Urinary bladder (tissue), 3 donors: ENCODE measurements at regions not wholly inside any gene's neighbourhood (a gene's known extent, or its start where the extent isn't known, plus 50 kb on each side); places are given as distances from the start of the nearest gene placed in this dataset.
"Not testable (repeated sequence)": the region's sequence is repeated elsewhere in the genome, so short reads cannot be mapped to it uniquely, and the experiment has no call there.

ENCODE experiments used
- DNase-seq: peaks from one replicate; pipeline ENCODE4 v3.0.0-alpha.2; 2015; ENCODE audit errors: extremely low spot score
- H3K27ac ChIP-seq: one replicate; pipeline ENCODE4 v1.5.1; 2013; ENCODE audit warnings: low read depth, mild to moderate bottlenecking, moderate library complexity
- H3K36me3 ChIP-seq: one replicate; pipeline ENCODE4 v1.6.1; 2013; ENCODE audit warnings: mild to moderate bottlenecking, moderate library complexity; ENCODE audit not compliant: insufficient read depth
- H3K4me1 ChIP-seq: one replicate; pipeline ENCODE4 v1.6.1; 2013; ENCODE audit warnings: mild to moderate bottlenecking, moderate library complexity; ENCODE audit not compliant: insufficient read depth
- H3K4me3 ChIP-seq: one replicate; pipeline ENCODE4 v1.5.1; 2013; ENCODE audit warnings: low read depth, low read length
- WGBS: extraction: QIAGEN DNeasy Blood & Tissue Kit; methylation state at CpG from one replicate; pipeline ENCODE4 v1.1.7; 2013; 5-methylcytosine and 5-hydroxymethylcytosine counted together
- donor health status: healthy with polysubstance abuse.
- donor health status: healthy.

- peak overlapping the region; percentile 16 for H3K4me3 ChIP-seq
- H3K4me1 ChIP-seq, result no peaks in the 10 kb centered on the region
- no peaks in the 10 kb centered on the region for H3K36me3 ChIP-seq
- H3K27ac ChIP-seq, result no peak overlapping the region
- peak; percentile 64 for DNase-seq
- 7% methylated on average over 26 of the region's 26 CpGs for WGBS
Observed at GRCh38 chr10:47165711-47166404, 134.1 kb upstream of the GDF10 start.

GRCh38 chr10:47166405-47166777 lies 133.6 kb upstream of the GDF10 start:
- H3K4me1 ChIP-seq, result no peaks in the 10 kb centered on the region
- no peak overlapping the region for H3K4me3 ChIP-seq
- 70% methylated on average over 7 of the region's 7 CpGs for WGBS
- DNase-seq, result no peak
- no peaks in the 10 kb centered on the region for H3K36me3 ChIP-seq
- no peak overlapping the region for H3K27ac ChIP-seq

- H3K36me3 ChIP-seq, H3K4me3 ChIP-seq, H3K27ac ChIP-seq, DNase-seq, H3K4me1 ChIP-seq: not testable (repeated sequence)
- 65% methylated on average over 17 of the region's 17 CpGs for WGBS
Observed at GRCh38 chr10:47166808-47167581, 133.0 kb upstream of the GDF10 start.

GRCh38 chr10:47167591-47167990 lies 132.4 kb upstream of the GDF10 start:
- no peaks in the 10 kb centered on the region for H3K36me3 ChIP-seq
- no peak for DNase-seq
- no peaks in the 10 kb centered on the region for H3K4me1 ChIP-seq
- H3K27ac ChIP-seq, result no peak overlapping the region
- WGBS, result 84% methylated on average over 2 of the region's 2 CpGs
- no peak overlapping the region for H3K4me3 ChIP-seq

GRCh38 chr10:47169581-47169980 lies 130.4 kb upstream of the GDF10 start:
- Histone ChIP-seq H3K4me1 (no peaks in the 10 kb centered on the region), H3K27ac (no peak overlapping the region), H3K4me3 (no peak overlapping the region), H3K36me3 (no peaks in the 10 kb centered on the region)
- WGBS, result 59% methylated on average over 1 of the region's 1 CpG
- DNase-seq, result no peak

- H3K27ac ChIP-seq, result no peak overlapping the region
- no peaks in the 10 kb centered on the region for H3K36me3 ChIP-seq
- 61% methylated on average over 6 of the region's 6 CpGs for WGBS
- no peaks in the 10 kb centered on the region for H3K4me1 ChIP-seq
- DNase-seq, result no peak
- H3K4me3 ChIP-seq, result no peak overlapping the region
Observed at GRCh38 chr10:47173929-47174442, 126.0 kb upstream of the GDF10 start.

- DNase-seq, result no peak
- WGBS, result 80% methylated on average over 15 of the region's 15 CpGs
Observed at GRCh38 chr10:47175181-47176123, 124.5 kb upstream of the GDF10 start.

GRCh38 chr10:47176206-47176902 lies 123.6 kb upstream of the GDF10 start:
- Histone ChIP-seq H3K4me3 (no peak overlapping the region), H3K4me1 (no peaks in the 10 kb centered on the region), H3K36me3 (no peaks in the 10 kb centered on the region), H3K27ac (no peak overlapping the region)
- DNase-seq, result no peak
- 75% methylated on average over 12 of the region's 12 CpGs for WGBS

More at GRCh38 chr10:47175181-47176123, 124.5 kb upstream of the GDF10 start:
- Histone ChIP-seq H3K27ac (no peak overlapping the region), H3K4me1 (no peaks in the 10 kb centered on the region), H3K36me3 (no peaks in the 10 kb centered on the region), H3K4me3 (no peak overlapping the region)

GRCh38 chr10:47176903-47177868 lies 122.8 kb upstream of the GDF10 start:
- DNase-seq, result no peak
- Histone ChIP-seq H3K27ac (no peak overlapping the region), H3K36me3 (no peaks in the 10 kb centered on the region), H3K4me3 (no peak overlapping the region), H3K4me1 (no peaks in the 10 kb centered on the region)
- 80% methylated on average over 8 of the region's 8 CpGs for WGBS

- no peak for DNase-seq
- H3K36me3 ChIP-seq, result no peaks in the 10 kb centered on the region
- H3K27ac ChIP-seq, result no peak overlapping the region
- no peaks in the 10 kb centered on the region for H3K4me1 ChIP-seq
- WGBS, result 89% methylated on average over 5 of the region's 5 CpGs
- H3K4me3 ChIP-seq, result no peak overlapping the region
Observed at GRCh38 chr10:47178537-47179290, 121.3 kb upstream of the GDF10 start.

GRCh38 chr10:47179291-47179647 lies 120.7 kb upstream of the GDF10 start:
- Histone ChIP-seq H3K4me3 (no peak overlapping the region), H3K27ac (no peak overlapping the region), H3K36me3 (no peaks in the 10 kb centered on the region), H3K4me1 (no peaks in the 10 kb centered on the region)
- DNase-seq, result no peak
- 100% methylated on average over 1 of the region's 1 CpG for WGBS
